Transverse colon (tissue), 4 donors: ENCODE measurements at regions not wholly inside any gene's neighbourhood (a gene's known extent, or its start where the extent isn't known, plus 50 kb on each side); places are given as distances from the start of the nearest gene placed in this dataset.

Experiments
- DNase-seq: peaks from one replicate; pipeline ENCODE4 v3.0.0-alpha.2; 2019
- H3K27ac ChIP-seq, 4 donors: fragments of 200-600 bp; sonication (generic); 2 replicates each; pipeline ENCODE4 v1.5.1; 2016 to 2018; ENCODE audit warnings: inconsistent platforms in 4 of 4
- H3K27me3 ChIP-seq: fragments of 200-600 bp; sonication (generic); 2 replicates; pipeline ENCODE4 v1.5.1; 2017; ENCODE audit warnings: inconsistent platforms
- H3K36me3 ChIP-seq, 4 donors: fragments of 200-600 bp; sonication (generic); 2 replicates each; pipeline ENCODE4 v1.5.1; 2017 to 2019; ENCODE audit warnings: inconsistent platforms in 4 of 4
- H3K4me1 ChIP-seq, 4 donors: fragments of 200-600 bp; sonication (generic); 2 replicates each; pipeline ENCODE4 v1.5.1; 2017 to 2020; ENCODE audit warnings: inconsistent platforms in 4 of 4
- H3K4me3 ChIP-seq, 4 donors: fragments of 200-600 bp; sonication (generic); 1 replicate in 1 of 4; 2 replicates in 3 of 4; pipeline versions ENCODE4 v1.5.1 to v1.6.1; 2017 to 2019; ENCODE audit warnings: inconsistent platforms in 4 of 4
- H3K9me3 ChIP-seq, 2 donors: fragments of 200-600 bp; sonication (generic); 2 replicates each; pipeline ENCODE4 v1.5.1; 2017 to 2019; ENCODE audit warnings: inconsistent platforms in 2 of 2
- EP300 ChIP-seq: sonication (generic); formaldehyde crosslinking; IDR thresholded peaks from one replicate; pipeline ENCODE4 v1.6.1; 2017; ENCODE audit warnings: antibody characterized with exemption, low read depth
- POLR2A ChIP-seq: fragments of 450-650 bp; IDR thresholded peaks from one replicate; pipeline ENCODE4 v1.6.1; 2016; ENCODE audit warnings: antibody characterized with exemption, mild to moderate bottlenecking, moderate library complexity
- POLR2AphosphoS5 ChIP-seq, 3 donors: sonication (generic); formaldehyde crosslinking; IDR thresholded peaks; one replicate each; pipeline ENCODE4 v1.6.1; 2016; ENCODE audit warnings: antibody characterized with exemption in 3 of 3
- WGBS, 2 donors: methylation state at CpG; one replicate each; pipeline ENCODE4 v1.1.5; 2018; ENCODE audit warnings: low coverage in 1 of 2; 5-methylcytosine and 5-hydroxymethylcytosine counted together
- in situ Hi-C, 4 donors: fragments of 200-750 bp; cut with MboI; loops; one replicate each; pipeline versions ENCODE4 v1.15.0 to v1.15.1; 2017; ENCODE audit warnings: low sequenced_read_pairs in 3 of 4, low pct_ligation_motif_present in 1 of 4, low pct_unique_long_range_greater_than_20kb in 1 of 4
- intact Hi-C: fragments of 100-400 bp; cut with DNase I; formaldehyde crosslinking; loops from one replicate; pipeline ENCODE4 v1.15.1; 2023; ENCODE audit warnings: low total_unique reads
- TF ChIP-seq, protein P1 (sequence below), 5 experiments: fragments of 200-600 bp in 3 of 5; fragments of 450-650 bp in 2 of 5; sonication (generic) in 3 of 5; IDR thresholded peaks; 1 replicate in 2 of 5; 2 replicates in 3 of 5; pipeline ENCODE4 v1.5.1; 2016 to 2017; ENCODE audit warnings: antibody characterized with exemption in 5 of 5, inconsistent platforms in 3 of 5, mild to moderate bottlenecking in 2 of 5, moderate library complexity in 1 of 5

- in situ Hi-C loops = no loop called here
Measured at GRCh38 chr12:74120644-74121043, 417.0 kb upstream of the ATXN7L3B start.

GRCh38 chr12:74129702-74130101, 407.9 kb upstream of the ATXN7L3B start:
- 37 to 65% methylated on average over 2 of the region's 2 CpGs for WGBS, 2 donors
- intact Hi-C loops = no loop called here

More at GRCh38 chr12:74120644-74121043, 417.0 kb upstream of the ATXN7L3B start:
- Histone ChIP-seq H3K4me3 (no peak overlapping the region), H3K27ac (no peak overlapping the region), H3K9me3 (no peaks in the 10 kb centered on the region), H3K27me3 (no peaks in the 10 kb centered on the region), H3K36me3 (no peaks in the 10 kb centered on the region), H3K4me1 (no peaks in the 10 kb centered on the region)
- TF ChIP-seq, protein P1, sequence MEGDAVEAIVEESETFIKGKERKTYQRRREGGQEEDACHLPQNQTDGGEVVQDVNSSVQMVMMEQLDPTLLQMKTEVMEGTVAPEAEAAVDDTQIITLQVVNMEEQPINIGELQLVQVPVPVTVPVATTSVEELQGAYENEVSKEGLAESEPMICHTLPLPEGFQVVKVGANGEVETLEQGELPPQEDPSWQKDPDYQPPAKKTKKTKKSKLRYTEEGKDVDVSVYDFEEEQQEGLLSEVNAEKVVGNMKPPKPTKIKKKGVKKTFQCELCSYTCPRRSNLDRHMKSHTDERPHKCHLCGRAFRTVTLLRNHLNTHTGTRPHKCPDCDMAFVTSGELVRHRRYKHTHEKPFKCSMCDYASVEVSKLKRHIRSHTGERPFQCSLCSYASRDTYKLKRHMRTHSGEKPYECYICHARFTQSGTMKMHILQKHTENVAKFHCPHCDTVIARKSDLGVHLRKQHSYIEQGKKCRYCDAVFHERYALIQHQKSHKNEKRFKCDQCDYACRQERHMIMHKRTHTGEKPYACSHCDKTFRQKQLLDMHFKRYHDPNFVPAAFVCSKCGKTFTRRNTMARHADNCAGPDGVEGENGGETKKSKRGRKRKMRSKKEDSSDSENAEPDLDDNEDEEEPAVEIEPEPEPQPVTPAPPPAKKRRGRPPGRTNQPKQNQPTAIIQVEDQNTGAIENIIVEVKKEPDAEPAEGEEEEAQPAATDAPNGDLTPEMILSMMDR (IDR thresholded peaks at IDR 0.05) = no peak
- no peak for TF ChIP-seq POLR2AphosphoS5 (IDR thresholded peaks at IDR 0.05)
- TF ChIP-seq POLR2A = no peak
- no peak for TF ChIP-seq EP300
- no peak for DNase-seq
- 32% methylated on average over 1 of the region's 1 CpG; no CpG with 5 or more reads in 1 of the 2 donors for WGBS, 2 donors
- intact Hi-C loops = no loop called here

DNA sequence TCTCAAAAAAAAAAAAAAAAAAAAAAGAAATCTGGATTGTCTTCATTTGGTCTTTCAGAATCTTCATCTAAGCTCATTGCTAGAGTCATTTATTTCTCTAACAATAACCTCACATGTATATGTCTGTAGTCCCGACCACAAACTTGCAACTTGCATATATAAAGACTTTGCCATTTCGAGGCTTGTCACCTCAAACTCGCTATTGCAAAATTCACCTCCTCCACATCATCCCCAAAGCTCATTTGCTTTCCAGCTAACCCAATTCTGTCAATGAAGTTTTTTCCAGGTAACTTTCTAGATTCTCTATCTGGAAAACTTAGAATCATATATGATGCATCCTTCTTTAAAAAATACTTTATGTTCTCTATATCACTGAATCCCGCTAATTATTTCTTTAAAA, 393.2 kb upstream of the ATXN7L3B start:
- DNase-seq = no peak
- Histone ChIP-seq H3K4me3 (no peak overlapping the region), H3K27me3 (no peaks in the 10 kb centered on the region), H3K4me1 (no peaks in the 10 kb centered on the region), H3K27ac (no peak overlapping the region), H3K36me3 (no peaks in the 10 kb centered on the region), H3K9me3 (no peaks in the 10 kb centered on the region)
- intact Hi-C loops = no loop called here
- no peak for TF ChIP-seq EP300
- 80 to 95% methylated on average over 4 of the region's 4 CpGs for WGBS, 2 donors
- in situ Hi-C loops = no loop called here

More at GRCh38 chr12:74129702-74130101, 407.9 kb upstream of the ATXN7L3B start:
- no peak for DNase-seq
- TF ChIP-seq POLR2A (no peak), POLR2AphosphoS5 (IDR thresholded peaks at IDR 0.05) (no peak), EP300 (no peak)
- TF ChIP-seq, protein P1 (IDR thresholded peaks at IDR 0.05) = no peak
- no peak overlapping the region for H3K27ac ChIP-seq
- in situ Hi-C loops = no loop called here
- no peaks in the 10 kb centered on the region for H3K9me3 ChIP-seq
- no peak overlapping the region for H3K4me3 ChIP-seq
- H3K4me1 ChIP-seq = no peaks in the 10 kb centered on the region
- H3K36me3 ChIP-seq = no peaks in the 10 kb centered on the region
- no peaks in the 10 kb centered on the region for H3K27me3 ChIP-seq

DNA sequence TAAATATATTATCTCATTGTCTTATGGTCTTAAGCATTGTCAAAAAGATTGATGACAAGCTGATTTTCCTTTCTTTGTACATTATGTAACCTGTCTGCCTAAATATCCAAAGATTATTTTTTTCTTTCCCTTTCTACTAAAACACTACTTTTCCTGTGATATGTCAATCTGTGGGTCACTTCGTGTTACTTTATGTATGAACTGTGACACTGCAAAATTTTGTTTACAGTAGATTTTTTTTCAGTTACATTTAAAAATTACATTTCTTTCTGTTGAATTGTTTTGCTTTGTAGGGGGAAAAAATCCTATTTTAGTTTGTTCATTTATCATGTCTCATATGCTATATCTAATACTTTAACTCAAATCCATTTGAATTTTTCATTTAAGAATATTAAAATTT, 392.3 kb upstream of the ATXN7L3B start:
- intact Hi-C loops = no loop called here
- Histone ChIP-seq H3K4me1 (no peaks in the 10 kb centered on the region), H3K4me3 (no peak overlapping the region), H3K36me3 (no peaks in the 10 kb centered on the region), H3K9me3 (no peaks in the 10 kb centered on the region), H3K27me3 (no peaks in the 10 kb centered on the region), H3K27ac (no peak overlapping the region)
- WGBS, 2 donors = 44 to 51% methylated on average over 1 of the region's 1 CpG
- no peak for DNase-seq
- in situ Hi-C loops = no loop called here
- TF ChIP-seq EP300 = no peak
- TF ChIP-seq, protein P1 (IDR thresholded peaks at IDR 0.05) = no peak
- TF ChIP-seq POLR2A = no peak
- TF ChIP-seq POLR2AphosphoS5 (IDR thresholded peaks at IDR 0.05) = no peak

- intact Hi-C loops (no loop called here), in situ Hi-C loops (no loop called here)
- WGBS, 2 donors = 35 to 52% methylated on average over 2 of the region's 2 CpGs
- Histone ChIP-seq H3K4me1 (no peaks in the 10 kb centered on the region), H3K27me3 (no peaks in the 10 kb centered on the region), H3K36me3 (no peaks in the 10 kb centered on the region), H3K9me3 (no peaks in the 10 kb centered on the region), H3K4me3 (no peak overlapping the region), H3K27ac (no peak overlapping the region)
- TF ChIP-seq POLR2AphosphoS5 (IDR thresholded peaks at IDR 0.05) = no peak
- no peak for TF ChIP-seq POLR2A
- no peak for TF ChIP-seq EP300
- TF ChIP-seq, protein P1 (IDR thresholded peaks at IDR 0.05) = no peak
- DNase-seq = no peak
Measured at GRCh38 chr12:74148849-74149248, 388.8 kb upstream of the ATXN7L3B start.
